Mucosa of descending colon (tissue), 3 donors: ENCODE measurements at regions not wholly inside any gene's neighbourhood (a gene's known extent, or its start where the extent isn't known, plus 50 kb on each side); places are given as distances from the start of the nearest gene placed in this dataset.

Source experiments
- ATAC-seq: fragments of 200-7000 bp; cut with Tn5 transposase; one replicate; pipeline ENCODE4 v1.9.1; 2020; ENCODE audit warnings: mild to moderate bottlenecking, moderate library complexity
- DNase-seq, 3 donors: peaks; one replicate each; pipeline ENCODE4 v3.0.0-alpha.2; 2020
- H3K36me3 ChIP-seq: fragments of 200-600 bp; one replicate; pipeline ENCODE4 v1.8.0; 2021; ENCODE audit warnings: low read depth, mild to moderate bottlenecking
- H3K4me1 ChIP-seq: fragments of 200-600 bp; one replicate; pipeline ENCODE4 v1.8.0; 2021; ENCODE audit warnings: low read depth, mild to moderate bottlenecking
- H3K4me3 ChIP-seq: fragments of 200-600 bp; one replicate; pipeline ENCODE4 v1.8.0; 2021; ENCODE audit warnings: mild to moderate bottlenecking
- H3K9me3 ChIP-seq: fragments of 200-600 bp; one replicate; pipeline ENCODE4 v1.8.0; 2021; ENCODE audit warnings: mild to moderate bottlenecking
- CTCF ChIP-seq: fragments of 200-600 bp; IDR thresholded peaks from one replicate; pipeline ENCODE4 v1.8.0; 2022; ENCODE audit warnings: antibody characterized with exemption, mild to moderate bottlenecking
- intact Hi-C, 2 donors: fragments of 100-400 bp; cut with DNase I in 1 of 2; cut with micrococcal nuclease in 1 of 2; formaldehyde crosslinking; loops; one replicate each; pipeline versions ENCODE4 v1.11.0 to v1.11.1; 2022; cut with DNase I, micrococcal nuclease
- donor health status: DM: no; HTN: no; CAD: no; lungs with moderate emphysema.
- donor health status: DM: no; HTN: no; CAD: no.
- donor health status: DM: no; HTN: yes; CAD: no.

- TF ChIP-seq CTCF = no peak
- no peaks in the 10 kb centered on the region for H3K36me3 ChIP-seq
- no peak for ATAC-seq
- H3K4me3 ChIP-seq = no peak overlapping the region
- no peak for DNase-seq
- H3K4me1 ChIP-seq = peaks cover 11% of the 10 kb centered on the region
- intact Hi-C loops = no loop called here
- H3K9me3 ChIP-seq = no peaks in the 10 kb centered on the region
Observed at GRCh38 chr10:121413951-121414350, 184.3 kb downstream of the FGFR2 start.

GRCh38 chr10:121414366-121415062, 183.7 kb downstream of the FGFR2 start:
- Histone ChIP-seq H3K4me1 (peaks cover 11% of the 10 kb centered on the region), H3K36me3 (no peaks in the 10 kb centered on the region), H3K9me3 (no peaks in the 10 kb centered on the region), H3K4me3 (no peak overlapping the region)
- DNase-seq (no peak), ATAC-seq (no peak)
- no peak for TF ChIP-seq CTCF
- intact Hi-C loops = no loop called here

- ATAC-seq = peak; percentile 32
- no peaks in the 10 kb centered on the region for H3K9me3 ChIP-seq
- H3K36me3 ChIP-seq = no peaks in the 10 kb centered on the region
- DNase-seq = peak in 1 of 3 donors; percentile 19
- H3K4me3 ChIP-seq = no peak overlapping the region
- no peak for TF ChIP-seq CTCF
- H3K4me1 ChIP-seq = peaks cover 11% of the 10 kb centered on the region
- intact Hi-C loops = no loop called here
Observed at GRCh38 chr10:121415063-121415399, 183.2 kb downstream of the FGFR2 start.

GRCh38 chr10:121416071-121416470, 182.2 kb downstream of the FGFR2 start:
- H3K36me3 ChIP-seq = no peaks in the 10 kb centered on the region
- intact Hi-C loops = no loop called here
- H3K4me3 ChIP-seq = no peak overlapping the region
- DNase-seq (no peak), ATAC-seq (no peak)
- H3K4me1 ChIP-seq = peaks cover 11% of the 10 kb centered on the region
- no peaks in the 10 kb centered on the region for H3K9me3 ChIP-seq
- no peak for TF ChIP-seq CTCF

GRCh38 chr10:121417298-121417697, 180.9 kb downstream of the FGFR2 start:
- ATAC-seq = no peak
- Histone ChIP-seq H3K9me3 (no peaks in the 10 kb centered on the region), H3K36me3 (no peaks in the 10 kb centered on the region), H3K4me3 (no peak overlapping the region), H3K4me1 (peaks cover 11% of the 10 kb centered on the region)
- DNase-seq = no peak
- intact Hi-C loops = no loop called here
- TF ChIP-seq CTCF = no peak
